WTC11 (cell line): ENCODE measurements at regions not wholly inside any gene's neighbourhood (a gene's known extent, or its start where the extent isn't known, plus 50 kb on each side); places are given as distances from the start of the nearest gene placed in this dataset.
A peak's percentile ranks its signal among the peaks of the same experiment; 100 is the strongest.

Source experiments
- ATAC-seq: fragments of 200-7000 bp; cut with Tn5 transposase; 2 replicates; pipeline ENCODE4 v1.10.0; 2021; ENCODE audit warnings: mild to moderate bottlenecking, moderate library complexity
- CTCF ChIA-PET: fragments of 300-600 bp; sonication (Branson Sonifier 250); formaldehyde crosslinking; loops from one replicate; lab custom pipeline; 2021; ENCODE audit warnings: antibody characterized with exemption; lab: Charles Lee
- POLR2A ChIA-PET: fragments of 350-600 bp; sonication (Branson Sonifier 250); formaldehyde crosslinking; loops from one replicate; lab custom pipeline; 2021; ENCODE audit warnings: antibody characterized with exemption; lab: Charles Lee
- DNase-seq: peaks from one replicate; pipeline ENCODE4 v3.0.0; 2021; ENCODE audit warnings: low spot score
- H3K27ac Mint-ChIP-seq: 2 replicates; pipeline ENCODE4 v1.8.0; 2021; ENCODE audit warnings: mixed read lengths
- H3K27me3 Mint-ChIP-seq: 2 replicates; pipeline ENCODE4 v1.8.0; 2021; ENCODE audit warnings: low read depth, mild to moderate bottlenecking, moderate library complexity, mixed read lengths
- H3K36me3 Mint-ChIP-seq: 2 replicates; pipeline ENCODE4 v1.8.0; 2021; ENCODE audit warnings: mixed read lengths
- H3K4me1 Mint-ChIP-seq: 2 replicates; pipeline ENCODE4 v1.8.0; 2022; ENCODE audit warnings: mixed read lengths
- H3K4me3 Mint-ChIP-seq: 2 replicates; pipeline ENCODE4 v1.8.0; 2021; ENCODE audit warnings: mild to moderate bottlenecking, moderate library complexity, mixed read lengths
- H3K9me3 Mint-ChIP-seq: 2 replicates; pipeline ENCODE4 v1.8.0; 2021; ENCODE audit warnings: mixed read lengths
- CBFB ChIP-seq: sonication (generic); formaldehyde crosslinking; IDR thresholded peaks from 2 replicates; pipeline ENCODE4 v1.8.1; 2022; ENCODE audit warnings: mild to moderate bottlenecking, low read depth, missing genetic modification reagents
- EMX1 ChIP-seq: fragments of 250-450 bp; sonication (Bioruptor Pico); IDR thresholded peaks from 2 replicates; pipeline ENCODE4 v1.8.0; 2021; ENCODE audit warnings: mild to moderate bottlenecking
- ESRRA ChIP-seq: sonication (generic); formaldehyde crosslinking; IDR thresholded peaks from 2 replicates; pipeline ENCODE4 v1.8.1; 2022; ENCODE audit warnings: mild to moderate bottlenecking, missing genetic modification reagents, borderline replicate concordance
- ETV6 ChIP-seq: sonication (generic); formaldehyde crosslinking; IDR thresholded peaks from 2 replicates; pipeline ENCODE4 v1.8.1; 2022; ENCODE audit warnings: mild to moderate bottlenecking, missing genetic modification reagents
- GRHL2 ChIP-seq: fragments of 250-450 bp; sonication (Bioruptor Pico); IDR thresholded peaks from 2 replicates; pipeline ENCODE4 v1.8.0; 2022; ENCODE audit warnings: mild to moderate bottlenecking, moderate library complexity; ENCODE audit not compliant: insufficient replicate concordance, severe bottlenecking
- IRF2 ChIP-seq: sonication (generic); formaldehyde crosslinking; IDR thresholded peaks from 2 replicates; pipeline ENCODE4 v1.8.0; 2022; ENCODE audit warnings: low read depth, missing genetic modification reagents, borderline replicate concordance
- KAT7 ChIP-seq: sonication (generic); formaldehyde crosslinking; IDR thresholded peaks from 2 replicates; pipeline ENCODE4 v1.8.1; 2023; ENCODE audit warnings: missing genetic modification reagents, mild to moderate bottlenecking, borderline replicate concordance
- NFE2L1 ChIP-seq: sonication (generic); formaldehyde crosslinking; IDR thresholded peaks from 2 replicates; pipeline ENCODE4 v1.8.1; 2023; ENCODE audit warnings: missing genetic modification reagents
- NR2C2 ChIP-seq: sonication (generic); formaldehyde crosslinking; IDR thresholded peaks from 2 replicates; pipeline ENCODE4 v1.8.0; 2022; ENCODE audit warnings: mild to moderate bottlenecking, missing genetic modification reagents
- TEAD4 ChIP-seq: sonication (generic); formaldehyde crosslinking; IDR thresholded peaks from 2 replicates; pipeline ENCODE4 v1.8.0; 2022; ENCODE audit warnings: mild to moderate bottlenecking, missing genetic modification reagents
- USF1 ChIP-seq: sonication (generic); formaldehyde crosslinking; IDR thresholded peaks from 2 replicates; pipeline ENCODE4 v1.8.0; 2022; ENCODE audit warnings: mild to moderate bottlenecking, missing genetic modification reagents
- ZBTB43 ChIP-seq: sonication (generic); formaldehyde crosslinking; IDR thresholded peaks from 2 replicates; pipeline ENCODE4 v1.8.1; 2023; ENCODE audit warnings: mild to moderate bottlenecking, missing genetic modification reagents
- ZNF138 ChIP-seq: sonication (generic); formaldehyde crosslinking; conservative IDR thresholded peaks from 2 replicates; pipeline ENCODE4 v1.8.1; 2022; ENCODE audit warnings: mild to moderate bottlenecking, moderate library complexity, missing genetic modification reagents
- ZNF281 ChIP-seq: sonication (generic); formaldehyde crosslinking; IDR thresholded peaks from 2 replicates; pipeline ENCODE4 v1.8.0; 2023; ENCODE audit warnings: mild to moderate bottlenecking, missing genetic modification reagents
- ZNF317 ChIP-seq: sonication (generic); formaldehyde crosslinking; IDR thresholded peaks from 2 replicates; pipeline ENCODE4 v1.8.1; 2023; ENCODE audit warnings: low read depth, mild to moderate bottlenecking, moderate library complexity, missing genetic modification reagents, borderline replicate concordance
- ZNF423 ChIP-seq: fragments of 250-450 bp; sonication (Bioruptor Pico); IDR thresholded peaks from 2 replicates; pipeline ENCODE4 v2.1.2; 2022; ENCODE audit warnings: mild to moderate bottlenecking, moderate library complexity
- ZNF671 ChIP-seq: fragments of 250-450 bp; sonication (Bioruptor Pico); IDR thresholded peaks from 2 replicates; pipeline ENCODE4 v1.8.0; 2021; ENCODE audit warnings: mild to moderate bottlenecking
- TF ChIP-seq, protein P1 (sequence below): fragments of 200-600 bp; IDR thresholded peaks from 2 replicates; pipeline ENCODE4 v1.8.0; 2022; ENCODE audit warnings: antibody characterized with exemption
- TF ChIP-seq, protein P2 (sequence below): fragments of 250-450 bp; sonication (Bioruptor Pico); conservative IDR thresholded peaks from 2 replicates; pipeline ENCODE4 v1.9.0; 2021; ENCODE audit warnings: mild to moderate bottlenecking
- TF ChIP-seq, protein P3 (sequence below): fragments of 250-450 bp; sonication (Bioruptor Pico); IDR thresholded peaks from 2 replicates; pipeline ENCODE4 v1.8.0; 2021; ENCODE audit warnings: mild to moderate bottlenecking
- TF ChIP-seq, protein P4 (sequence below): sonication (generic); formaldehyde crosslinking; IDR thresholded peaks from 2 replicates; pipeline ENCODE4 v1.8.0; 2022; ENCODE audit warnings: mild to moderate bottlenecking, missing genetic modification reagents

GRCh38 chr6:148628251-148628650 lies 118.6 kb upstream of the UST start (continued):
- TF ChIP-seq ZNF281 (CRISPR knock-in tag): no peak
- no peak for TF ChIP-seq NR2C2 (CRISPR knock-in tag)
- TF ChIP-seq, protein P1, sequence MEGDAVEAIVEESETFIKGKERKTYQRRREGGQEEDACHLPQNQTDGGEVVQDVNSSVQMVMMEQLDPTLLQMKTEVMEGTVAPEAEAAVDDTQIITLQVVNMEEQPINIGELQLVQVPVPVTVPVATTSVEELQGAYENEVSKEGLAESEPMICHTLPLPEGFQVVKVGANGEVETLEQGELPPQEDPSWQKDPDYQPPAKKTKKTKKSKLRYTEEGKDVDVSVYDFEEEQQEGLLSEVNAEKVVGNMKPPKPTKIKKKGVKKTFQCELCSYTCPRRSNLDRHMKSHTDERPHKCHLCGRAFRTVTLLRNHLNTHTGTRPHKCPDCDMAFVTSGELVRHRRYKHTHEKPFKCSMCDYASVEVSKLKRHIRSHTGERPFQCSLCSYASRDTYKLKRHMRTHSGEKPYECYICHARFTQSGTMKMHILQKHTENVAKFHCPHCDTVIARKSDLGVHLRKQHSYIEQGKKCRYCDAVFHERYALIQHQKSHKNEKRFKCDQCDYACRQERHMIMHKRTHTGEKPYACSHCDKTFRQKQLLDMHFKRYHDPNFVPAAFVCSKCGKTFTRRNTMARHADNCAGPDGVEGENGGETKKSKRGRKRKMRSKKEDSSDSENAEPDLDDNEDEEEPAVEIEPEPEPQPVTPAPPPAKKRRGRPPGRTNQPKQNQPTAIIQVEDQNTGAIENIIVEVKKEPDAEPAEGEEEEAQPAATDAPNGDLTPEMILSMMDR: no peak
- no peak for TF ChIP-seq ETV6 (CRISPR knock-in tag)
- no peak for TF ChIP-seq ZNF423 (CRISPR knock-in tag)
- no peak for TF ChIP-seq ESRRA (CRISPR knock-in tag)
- TF ChIP-seq IRF2 (CRISPR knock-in tag): no peak

DNA sequence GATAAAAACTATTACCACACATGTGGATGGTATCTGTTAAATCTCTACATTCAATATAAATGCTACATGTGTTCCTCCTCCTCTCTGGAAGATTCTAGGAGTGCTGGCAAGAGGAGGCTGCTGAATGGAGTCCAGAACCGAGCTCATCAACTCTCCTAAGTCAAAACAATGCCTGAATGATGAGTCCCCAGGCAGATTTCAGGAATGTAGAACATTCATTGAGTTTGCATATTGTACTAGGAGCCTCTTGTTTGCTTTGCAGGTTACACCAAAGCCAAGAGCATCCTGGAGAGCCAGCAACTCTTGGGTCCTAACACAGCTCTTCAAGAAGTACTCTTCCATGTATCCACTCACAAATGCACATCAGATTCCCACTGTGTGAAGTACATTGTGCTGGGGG lies 117.6 kb upstream of the UST start:
- peaks cover 6% of the 10 kb centered on the region; the same call in 1 of the 2 replicates for H3K36me3 Mint-ChIP-seq
- peak overlapping the region; percentile 3; the same call in 1 of the 2 replicates for H3K27ac Mint-ChIP-seq
- no peak for DNase-seq
- H3K4me3 Mint-ChIP-seq: no peak overlapping the region
- H3K4me1 Mint-ChIP-seq: peaks cover 29% of the 10 kb centered on the region
- no peaks in the 10 kb centered on the region; the same call in 1 of the 2 replicates for H3K27me3 Mint-ChIP-seq
- peaks cover 13% of the 10 kb centered on the region for H3K9me3 Mint-ChIP-seq
- ChIA-PET CTCF (interaction anchor here (1.8 to 4.3 kb wide), 2 partner anchors 51 to 69 kb away, joined by 8 to 13 read pairs; no protein-coding TSS in a partner anchor), POLR2A (no interaction called here)
- peak; percentile 44; the same call in 1 of the 2 replicates for ATAC-seq
- TF ChIP-seq USF1 (CRISPR knock-in tag) (no peak), NFE2L1 (CRISPR knock-in tag) (no peak), ZNF423 (CRISPR knock-in tag) (no peak), EMX1 (CRISPR knock-in tag) (no peak), ZNF671 (CRISPR knock-in tag) (no peak), TEAD4 (CRISPR knock-in tag) (no peak), ZNF138 (CRISPR knock-in tag) (no peak), NR2C2 (CRISPR knock-in tag) (no peak), GRHL2 (CRISPR knock-in tag) (no peak), IRF2 (CRISPR knock-in tag) (no peak), ZBTB43 (CRISPR knock-in tag) (no peak), CBFB (CRISPR knock-in tag) (no peak), ZNF317 (CRISPR knock-in tag) (no peak), KAT7 (no peak)
- TF ChIP-seq, protein P2, sequence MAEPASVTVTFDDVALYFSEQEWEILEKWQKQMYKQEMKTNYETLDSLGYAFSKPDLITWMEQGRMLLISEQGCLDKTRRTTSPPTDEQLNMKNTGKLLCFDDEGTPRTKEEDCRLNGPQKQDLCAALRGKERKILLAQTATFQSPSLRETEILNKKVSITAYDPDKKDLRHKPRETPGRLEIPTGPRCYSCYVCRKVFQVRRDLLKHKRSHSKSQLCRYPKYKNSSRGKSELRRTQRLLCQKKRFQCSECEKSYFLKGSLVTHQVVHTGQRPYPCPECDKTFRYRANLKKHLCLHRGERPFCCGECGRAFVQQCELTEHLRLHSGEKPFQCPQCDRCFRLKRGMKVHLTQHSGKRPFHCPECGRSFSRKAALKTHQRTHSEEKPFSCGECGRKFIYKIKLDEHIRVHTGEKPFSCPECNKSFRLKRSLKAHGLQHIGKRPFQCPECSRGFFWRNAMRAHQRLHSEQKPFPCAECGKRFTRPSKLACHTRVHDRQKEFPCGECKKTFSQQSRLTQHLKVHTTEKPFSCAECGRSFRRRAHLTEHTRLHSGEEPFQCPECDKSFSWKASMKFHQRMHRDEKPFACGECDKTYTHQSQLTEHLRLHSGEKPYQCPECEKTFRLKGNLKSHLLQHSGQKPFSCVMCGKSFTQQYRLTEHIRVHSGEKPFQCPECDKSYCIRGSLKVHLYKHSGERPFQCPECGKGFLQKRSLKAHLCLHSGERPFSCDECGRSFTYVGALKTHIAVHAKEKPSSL (CRISPR knock-in tag): no peak
- TF ChIP-seq, protein P1: no peak
- TF ChIP-seq, protein P3, sequence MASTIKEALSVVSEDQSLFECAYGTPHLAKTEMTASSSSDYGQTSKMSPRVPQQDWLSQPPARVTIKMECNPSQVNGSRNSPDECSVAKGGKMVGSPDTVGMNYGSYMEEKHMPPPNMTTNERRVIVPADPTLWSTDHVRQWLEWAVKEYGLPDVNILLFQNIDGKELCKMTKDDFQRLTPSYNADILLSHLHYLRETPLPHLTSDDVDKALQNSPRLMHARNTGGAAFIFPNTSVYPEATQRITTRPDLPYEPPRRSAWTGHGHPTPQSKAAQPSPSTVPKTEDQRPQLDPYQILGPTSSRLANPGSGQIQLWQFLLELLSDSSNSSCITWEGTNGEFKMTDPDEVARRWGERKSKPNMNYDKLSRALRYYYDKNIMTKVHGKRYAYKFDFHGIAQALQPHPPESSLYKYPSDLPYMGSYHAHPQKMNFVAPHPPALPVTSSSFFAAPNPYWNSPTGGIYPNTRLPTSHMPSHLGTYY (CRISPR knock-in tag): no peak
- TF ChIP-seq, protein P4, sequence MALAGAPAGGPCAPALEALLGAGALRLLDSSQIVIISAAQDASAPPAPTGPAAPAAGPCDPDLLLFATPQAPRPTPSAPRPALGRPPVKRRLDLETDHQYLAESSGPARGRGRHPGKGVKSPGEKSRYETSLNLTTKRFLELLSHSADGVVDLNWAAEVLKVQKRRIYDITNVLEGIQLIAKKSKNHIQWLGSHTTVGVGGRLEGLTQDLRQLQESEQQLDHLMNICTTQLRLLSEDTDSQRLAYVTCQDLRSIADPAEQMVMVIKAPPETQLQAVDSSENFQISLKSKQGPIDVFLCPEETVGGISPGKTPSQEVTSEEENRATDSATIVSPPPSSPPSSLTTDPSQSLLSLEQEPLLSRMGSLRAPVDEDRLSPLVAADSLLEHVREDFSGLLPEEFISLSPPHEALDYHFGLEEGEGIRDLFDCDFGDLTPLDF (CRISPR knock-in tag): no peak
